ENCODE measurements at regions not wholly inside any gene's neighbourhood (a gene's known extent, or its start where the extent isn't known, plus 50 kb on each side); places are given as distances from the start of the nearest gene placed in this dataset.

DNA sequence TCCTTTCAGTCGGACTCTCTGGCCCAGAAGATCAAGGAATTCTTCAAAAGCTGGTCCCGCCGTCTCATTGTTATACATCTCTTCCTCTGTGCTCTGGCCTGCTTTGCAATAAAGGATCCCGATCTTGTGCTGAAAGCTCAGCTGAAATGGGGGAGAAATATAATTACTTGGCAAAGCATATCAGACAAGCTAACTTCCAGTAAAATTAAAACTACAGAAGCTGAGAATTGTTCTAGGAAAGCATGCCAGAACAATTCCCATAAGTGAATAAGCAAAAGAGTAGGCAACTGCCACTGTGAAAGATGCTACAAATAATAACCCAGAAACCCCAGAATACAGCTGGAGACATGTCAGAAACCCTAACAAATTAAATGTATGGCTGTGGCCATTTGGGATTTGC lies 146.1 kb downstream of the SIPA1L2 start:
- TF ChIP-seq, protein P1, sequence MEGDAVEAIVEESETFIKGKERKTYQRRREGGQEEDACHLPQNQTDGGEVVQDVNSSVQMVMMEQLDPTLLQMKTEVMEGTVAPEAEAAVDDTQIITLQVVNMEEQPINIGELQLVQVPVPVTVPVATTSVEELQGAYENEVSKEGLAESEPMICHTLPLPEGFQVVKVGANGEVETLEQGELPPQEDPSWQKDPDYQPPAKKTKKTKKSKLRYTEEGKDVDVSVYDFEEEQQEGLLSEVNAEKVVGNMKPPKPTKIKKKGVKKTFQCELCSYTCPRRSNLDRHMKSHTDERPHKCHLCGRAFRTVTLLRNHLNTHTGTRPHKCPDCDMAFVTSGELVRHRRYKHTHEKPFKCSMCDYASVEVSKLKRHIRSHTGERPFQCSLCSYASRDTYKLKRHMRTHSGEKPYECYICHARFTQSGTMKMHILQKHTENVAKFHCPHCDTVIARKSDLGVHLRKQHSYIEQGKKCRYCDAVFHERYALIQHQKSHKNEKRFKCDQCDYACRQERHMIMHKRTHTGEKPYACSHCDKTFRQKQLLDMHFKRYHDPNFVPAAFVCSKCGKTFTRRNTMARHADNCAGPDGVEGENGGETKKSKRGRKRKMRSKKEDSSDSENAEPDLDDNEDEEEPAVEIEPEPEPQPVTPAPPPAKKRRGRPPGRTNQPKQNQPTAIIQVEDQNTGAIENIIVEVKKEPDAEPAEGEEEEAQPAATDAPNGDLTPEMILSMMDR (IDR thresholded peaks at IDR 0.05 in 8 of 11, conservative IDR thresholded peaks at IDR 0.05 in 3 of 11), result no peak
- TF ChIP-seq POLR2A (IDR thresholded peaks at IDR 0.05) (no peak), POLR2AphosphoS5 (IDR thresholded peaks at IDR 0.05) (no peak)
